ENCODE measurements at regions not wholly inside any gene's neighbourhood (a gene's known extent, or its start where the extent isn't known, plus 50 kb on each side); places are given as distances from the start of the nearest gene placed in this dataset.
"Not testable (repeated sequence)": the region's sequence is repeated elsewhere in the genome, so short reads cannot be mapped to it uniquely, and the experiment has no call there.

DNA sequence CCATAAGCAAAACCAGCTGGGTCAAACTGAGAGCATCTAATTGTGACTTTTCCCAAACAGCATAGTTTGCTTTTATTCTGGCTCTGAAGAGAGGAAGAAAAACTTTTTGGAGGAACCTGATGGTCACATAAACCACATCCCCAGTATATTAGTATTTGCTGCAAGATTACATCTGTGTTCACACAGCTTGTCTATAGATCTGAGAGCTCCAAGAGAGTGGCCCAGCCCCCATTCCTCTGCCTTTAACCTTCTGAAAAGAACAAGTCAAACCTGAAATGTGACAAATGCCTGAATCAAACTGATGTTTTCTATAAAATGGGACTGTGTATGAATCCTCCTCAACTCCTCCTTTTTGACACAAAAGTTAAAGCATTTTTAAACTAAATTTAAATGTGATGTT lies 435.2 kb downstream of the ZNF479 start:
- DNase-seq (ENCODE audit: low read depth in 2 of 2) = not testable (repeated sequence)

DNA sequence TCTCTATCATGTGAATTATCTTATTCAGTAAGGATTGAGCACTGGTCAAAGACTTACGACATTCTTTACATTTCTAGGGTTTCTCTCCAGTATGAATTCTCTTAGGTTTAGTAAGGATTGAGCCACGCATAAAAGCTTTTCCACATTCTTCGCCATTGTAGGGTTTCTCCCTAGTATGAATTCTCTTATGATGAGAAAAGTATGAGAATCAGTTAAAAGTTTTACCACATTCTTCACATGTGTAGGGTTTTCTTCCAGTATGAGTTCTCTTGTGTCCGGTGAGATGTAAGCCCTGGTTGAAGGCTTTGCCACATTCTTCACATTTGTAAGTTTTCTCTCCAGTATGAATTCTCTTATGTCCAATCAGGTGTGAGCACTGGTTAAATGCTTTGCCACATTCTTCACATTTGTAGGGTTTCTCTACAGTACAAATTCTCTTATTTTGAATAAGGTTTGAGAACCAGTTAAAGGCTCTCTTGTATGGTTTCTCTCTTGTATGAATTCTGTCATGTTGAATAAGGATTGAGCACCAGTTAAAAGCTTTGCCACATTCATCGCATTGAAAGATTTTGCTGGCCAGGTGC lies 445.9 kb downstream of the ZNF479 start:
- no peak for DNase-seq (ENCODE audit: low read depth in 2 of 2)

DNA sequence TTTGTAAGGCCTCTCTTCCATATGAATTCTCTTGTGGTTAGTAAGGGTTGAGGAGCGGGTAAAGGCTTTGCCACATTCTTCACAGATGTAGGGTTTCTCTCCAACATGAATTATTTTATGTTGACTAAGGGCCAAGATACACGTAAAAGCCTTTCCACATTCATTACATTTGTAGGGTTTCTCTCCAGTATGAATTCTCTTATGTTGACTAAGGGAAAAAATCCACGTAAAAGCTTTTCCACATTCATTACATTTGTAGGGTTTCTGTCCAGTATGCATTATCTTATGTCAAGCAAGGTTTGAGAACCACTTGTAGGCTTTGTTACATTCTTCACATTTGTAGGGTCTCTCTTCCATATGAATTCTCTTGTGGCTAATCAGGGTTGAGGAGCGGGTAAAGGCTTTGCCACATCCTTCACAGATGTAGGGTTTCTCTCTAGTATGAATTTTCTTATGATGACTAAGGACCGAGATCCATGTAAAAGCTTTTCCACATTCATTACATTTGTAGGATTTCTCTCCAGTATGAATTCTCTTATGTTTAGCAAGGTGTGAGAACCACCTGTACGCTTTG lies 493.0 kb downstream of the ZNF479 start:
- DNase-seq (ENCODE audit: low read depth in 2 of 2) = no peak

DNA sequence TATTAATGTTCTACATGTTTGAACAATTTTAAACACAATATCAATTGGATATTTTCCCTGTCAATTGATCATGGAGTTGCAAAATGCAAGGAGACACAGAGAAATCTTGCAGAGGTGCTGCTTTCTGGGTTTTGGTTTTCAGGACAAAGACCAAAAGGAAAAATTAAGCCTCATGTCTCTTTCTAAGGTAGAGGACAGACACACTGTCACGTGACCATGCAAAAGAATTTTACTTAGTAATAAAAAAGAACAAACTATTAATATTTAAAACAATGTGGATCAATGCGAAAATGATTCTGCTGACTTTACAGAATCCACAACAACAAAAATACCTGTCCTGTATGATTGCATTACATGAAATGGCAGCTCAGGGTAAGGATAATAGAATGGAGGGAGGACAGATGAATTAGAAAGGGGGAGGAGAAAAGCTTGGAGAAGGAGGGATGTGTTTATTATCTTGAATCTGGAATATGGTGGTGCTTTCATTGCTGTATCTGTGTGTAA lies 493.7 kb upstream of the NUPR2 start:
- no peak for DNase-seq (ENCODE audit: low read depth in 2 of 2)

DNA sequence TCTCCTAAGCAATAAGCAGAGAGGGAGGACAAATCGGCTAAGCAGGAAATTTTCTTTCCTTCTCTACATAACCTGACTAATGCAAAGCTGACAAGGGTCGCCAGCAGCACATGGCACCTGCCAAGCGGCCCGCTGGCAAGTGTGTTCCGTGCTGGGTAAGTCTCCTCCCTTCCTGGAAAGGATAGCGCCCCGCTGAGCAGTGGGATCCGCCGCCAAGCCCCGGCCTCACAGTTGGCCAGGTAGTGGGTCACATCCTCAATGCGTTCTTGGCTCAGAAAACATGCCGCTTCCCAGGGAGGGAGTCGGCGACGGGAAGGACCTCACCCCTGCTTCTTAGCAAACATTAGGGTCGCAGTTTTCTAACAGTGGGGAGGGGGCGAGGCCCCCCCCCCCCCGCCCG lies 488.9 kb upstream of the NUPR2 start:
- no peak for DNase-seq (ENCODE audit: low read depth in 2 of 2)

DNA sequence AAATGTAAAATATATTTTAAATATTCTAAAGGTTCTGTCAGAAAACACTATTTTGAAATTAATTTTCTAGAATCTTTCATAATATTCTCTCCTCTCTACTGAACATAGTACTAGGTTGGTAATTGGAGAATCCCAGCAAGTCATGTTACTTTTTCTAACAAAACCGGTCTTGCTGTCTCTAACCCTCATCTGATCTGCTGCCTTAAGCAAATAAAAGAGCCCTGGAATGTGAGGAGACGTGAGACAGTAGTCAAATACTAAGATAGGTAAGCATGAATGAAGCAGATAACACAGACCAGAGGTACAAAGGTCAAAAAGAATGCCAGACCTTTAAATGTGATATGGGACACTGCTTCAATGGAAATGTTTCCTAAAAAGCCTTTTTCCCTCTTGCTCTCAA lies 462.4 kb upstream of the NUPR2 start:
- DNase-seq (ENCODE audit: low read depth in 2 of 2) = no peak

DNA sequence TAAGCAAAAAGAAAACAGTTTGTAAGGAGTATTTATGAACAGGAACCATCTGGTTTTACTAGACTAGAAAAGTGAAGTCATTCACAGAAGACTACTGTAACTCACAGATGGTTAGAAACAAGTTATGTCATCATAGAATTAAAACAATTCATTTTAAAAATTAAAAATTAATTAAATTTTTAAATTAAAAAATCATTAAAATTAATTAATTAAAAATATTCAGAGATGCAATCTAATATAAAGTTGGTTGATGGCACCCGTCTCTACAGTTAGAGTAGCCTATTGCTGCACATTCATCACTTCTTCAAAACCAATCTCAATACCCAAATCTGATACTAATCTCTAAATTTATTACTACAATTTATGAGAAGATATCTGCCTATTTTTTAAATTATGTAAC lies 454.8 kb upstream of the NUPR2 start:
- DNase-seq (ENCODE audit: low read depth in 2 of 2) = no peak

DNA sequence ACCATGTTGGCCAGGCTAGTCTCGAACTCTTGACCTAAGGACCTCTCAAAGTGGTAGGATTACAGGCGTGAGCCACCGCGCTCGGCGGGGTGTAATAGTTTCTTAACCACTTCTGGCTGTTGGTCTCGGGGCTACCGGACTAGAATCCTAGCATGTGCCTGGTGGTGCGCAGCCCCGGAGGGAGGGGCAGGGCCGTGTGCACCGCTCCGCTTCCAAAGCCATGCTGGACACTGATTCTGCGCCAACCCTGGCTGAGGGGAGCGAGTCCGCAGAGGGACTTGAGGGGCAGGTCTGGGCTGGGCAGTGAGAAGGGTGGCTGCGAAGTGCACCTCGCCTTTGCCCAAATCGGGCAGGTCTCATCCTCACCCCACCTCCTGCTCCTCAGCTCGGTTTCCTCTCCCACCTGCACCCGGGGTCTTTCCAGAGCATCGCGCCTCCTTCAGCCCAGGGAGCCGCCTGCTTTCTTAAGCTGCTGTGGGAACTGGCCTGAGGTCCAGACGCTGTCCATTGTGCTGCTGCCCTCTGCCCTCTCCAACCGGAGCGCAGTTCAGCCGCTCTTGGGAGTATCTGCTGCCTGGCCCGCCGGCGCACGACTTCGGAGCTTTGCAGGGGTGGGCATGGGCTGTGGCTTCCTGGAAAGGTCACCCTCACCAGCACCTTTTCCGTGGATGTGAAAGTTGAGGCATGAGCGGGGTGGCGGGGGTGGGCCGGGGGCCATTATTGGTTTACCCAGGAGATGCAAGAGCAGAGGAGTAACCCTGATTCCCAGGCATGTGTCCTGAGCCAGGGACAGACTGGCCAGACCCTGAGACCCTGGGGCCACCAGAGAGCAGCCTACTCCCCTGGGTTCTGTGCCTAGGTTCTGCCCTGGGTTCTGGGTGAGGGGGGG lies 422.6 kb upstream of the NUPR2 start:
- DNase-seq (ENCODE audit: low read depth in 2 of 2) = no peak

DNA sequence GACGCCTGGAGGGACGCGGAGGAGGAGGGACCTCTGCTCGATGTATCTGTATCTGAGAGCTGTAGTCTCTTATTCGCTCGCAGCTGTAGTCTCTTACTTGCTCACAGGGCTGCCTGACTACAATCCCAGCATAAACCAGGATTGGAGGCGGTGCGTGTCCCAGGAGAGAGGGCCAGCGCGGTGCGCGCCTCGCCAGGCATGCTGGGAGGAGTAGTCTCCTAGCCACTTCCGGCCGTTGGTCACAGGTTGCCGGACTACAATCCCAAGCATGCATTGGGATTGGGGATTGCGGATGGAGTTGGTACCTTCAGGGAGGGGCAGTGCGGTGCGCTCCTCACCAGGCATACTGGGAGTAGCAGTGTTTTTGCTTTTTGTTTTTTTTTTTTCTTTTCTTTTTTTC lies 421.7 kb upstream of the NUPR2 start:
- DNase-seq (ENCODE audit: low read depth in 2 of 2) = no peak

DNA sequence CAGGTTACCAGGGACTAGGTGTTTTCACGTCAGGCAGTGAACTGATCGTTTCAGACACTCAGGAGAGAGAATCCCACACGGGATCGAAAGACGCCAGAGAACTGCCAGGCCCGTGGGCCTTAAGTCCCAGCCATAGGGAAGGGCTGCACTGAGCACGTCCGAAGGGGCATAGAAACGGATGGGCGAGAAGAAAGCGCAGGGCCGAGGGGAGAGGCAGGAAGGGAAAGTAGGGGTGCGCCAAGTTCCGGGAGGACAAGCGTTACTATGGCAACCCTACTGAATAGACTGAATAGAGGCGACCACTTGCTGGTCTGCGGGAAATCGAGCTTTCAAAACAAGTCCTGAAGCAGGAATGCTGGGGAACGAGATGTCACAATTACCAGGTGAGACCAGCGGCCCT lies 421.3 kb upstream of the NUPR2 start:
- no peak for DNase-seq (ENCODE audit: low read depth in 2 of 2)

DNA sequence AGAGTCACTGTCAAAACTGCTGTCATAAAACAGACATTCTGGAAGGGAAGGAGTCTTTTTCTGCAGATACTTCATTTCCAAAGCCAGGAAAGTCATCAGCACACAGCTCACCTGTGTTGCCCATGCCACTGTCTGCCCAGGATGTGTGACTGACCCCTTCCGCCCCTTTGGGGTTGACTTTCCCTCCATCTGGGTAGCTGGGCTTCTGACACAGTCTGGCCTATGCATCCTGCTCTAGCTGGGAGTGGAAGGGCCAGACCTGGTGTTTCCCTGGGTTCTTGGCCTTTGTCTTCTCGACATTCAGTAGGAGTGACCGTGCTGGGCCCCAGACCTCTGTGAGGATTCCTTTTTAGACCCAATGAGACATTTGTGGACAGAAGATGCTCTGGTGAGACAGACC lies 378.9 kb upstream of the NUPR2 start:
- no peak for DNase-seq (ENCODE audit: low read depth in 2 of 2)

DNA sequence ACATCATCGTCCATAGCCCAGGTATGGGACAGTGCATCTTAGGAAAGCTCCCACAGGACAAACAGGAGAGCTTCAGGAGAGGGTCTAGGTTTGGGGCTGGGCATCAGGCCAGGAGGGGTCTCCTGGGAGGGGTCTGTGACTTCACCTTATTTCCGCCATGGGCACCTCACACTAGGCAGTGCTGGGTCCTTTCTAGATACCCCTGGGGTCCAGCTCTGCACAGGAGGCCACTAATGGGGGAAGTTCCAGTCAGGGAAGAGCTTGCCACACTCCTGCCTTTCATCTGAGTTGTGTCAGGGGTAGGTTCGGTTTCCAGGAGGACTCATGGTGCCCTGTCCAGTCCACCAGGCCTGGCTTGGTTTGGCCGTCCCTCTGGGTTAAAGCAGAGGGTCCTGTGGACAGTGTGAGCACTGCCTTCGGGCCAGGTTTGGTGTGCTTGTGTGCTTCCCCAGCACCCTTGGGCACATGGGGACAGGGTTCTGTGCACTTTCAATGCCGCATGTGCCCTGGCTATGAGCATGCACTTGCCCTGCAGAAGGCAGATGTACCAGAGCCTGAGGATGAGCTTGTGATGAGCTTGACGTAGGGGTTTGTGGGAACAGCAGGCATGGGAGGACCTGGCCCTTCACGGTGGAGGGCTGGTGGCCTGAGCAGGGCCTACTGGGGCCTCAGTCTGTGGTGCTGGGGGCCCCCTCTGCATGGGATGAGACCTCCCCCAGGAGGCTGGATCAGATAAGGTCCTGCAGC lies 377.7 kb upstream of the NUPR2 start:
- DNase-seq (ENCODE audit: low read depth in 2 of 2) = no peak

DNA sequence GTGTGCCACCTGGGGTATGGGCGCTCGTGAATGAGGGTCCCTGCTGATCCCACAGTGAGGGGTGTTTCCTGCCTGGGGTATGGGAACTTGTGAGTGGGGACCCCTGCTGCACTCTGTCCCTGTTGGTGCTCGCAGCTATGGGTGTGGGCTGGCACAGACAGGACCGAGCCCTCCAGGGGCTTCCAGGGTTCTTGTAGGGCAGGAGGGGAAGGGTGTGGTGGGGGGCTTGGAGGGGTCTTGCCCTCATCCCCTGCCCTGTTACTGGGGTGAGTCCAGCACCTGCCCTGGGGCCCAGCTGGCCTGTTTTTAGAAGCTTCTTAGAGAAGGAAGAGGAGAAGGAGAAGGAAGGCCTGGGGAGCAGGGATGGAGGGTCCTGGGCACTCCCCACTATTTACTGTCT lies 377.0 kb upstream of the NUPR2 start:
- no peak for DNase-seq (ENCODE audit: low read depth in 2 of 2)

DNA sequence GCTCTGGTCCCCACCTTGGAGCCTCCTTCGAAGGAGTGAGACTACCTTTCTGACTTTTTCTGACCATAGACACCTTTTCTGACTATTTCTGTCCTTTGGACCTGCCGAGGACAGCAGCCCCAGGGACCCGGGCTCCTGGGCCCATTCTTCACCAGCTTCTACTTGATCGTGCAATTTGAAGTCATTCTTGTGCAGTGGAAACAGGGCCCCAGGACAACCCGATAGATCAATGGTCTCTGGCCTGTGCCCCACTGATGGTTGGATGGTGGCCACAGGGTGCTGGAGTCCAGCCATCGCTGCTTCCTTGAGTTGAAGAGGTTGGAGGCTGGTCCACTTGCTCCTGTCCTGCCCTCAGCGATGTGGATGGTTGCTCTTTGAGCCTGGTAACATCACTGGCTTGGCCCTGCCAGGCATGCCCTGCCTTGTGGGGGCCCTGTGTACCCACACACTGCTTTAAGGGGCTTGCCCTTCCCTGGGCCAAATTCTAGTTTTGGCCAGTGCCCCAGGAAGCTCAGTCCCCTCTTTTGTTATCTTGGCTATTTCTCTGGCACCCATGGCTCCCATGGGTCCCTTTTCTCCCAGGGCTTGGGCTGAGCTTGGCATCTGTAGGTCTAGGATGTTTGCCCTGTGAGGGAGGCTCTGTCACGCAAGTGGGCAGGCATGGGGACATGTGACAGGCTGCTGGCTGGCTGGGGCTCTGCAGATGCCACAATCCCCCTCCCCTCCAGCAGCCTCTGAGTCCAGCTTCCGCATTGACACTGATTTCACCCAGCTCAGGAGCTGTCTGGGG lies 375.6 kb upstream of the NUPR2 start:
- DNase-seq (ENCODE audit: low read depth in 2 of 2) = no peak

DNA sequence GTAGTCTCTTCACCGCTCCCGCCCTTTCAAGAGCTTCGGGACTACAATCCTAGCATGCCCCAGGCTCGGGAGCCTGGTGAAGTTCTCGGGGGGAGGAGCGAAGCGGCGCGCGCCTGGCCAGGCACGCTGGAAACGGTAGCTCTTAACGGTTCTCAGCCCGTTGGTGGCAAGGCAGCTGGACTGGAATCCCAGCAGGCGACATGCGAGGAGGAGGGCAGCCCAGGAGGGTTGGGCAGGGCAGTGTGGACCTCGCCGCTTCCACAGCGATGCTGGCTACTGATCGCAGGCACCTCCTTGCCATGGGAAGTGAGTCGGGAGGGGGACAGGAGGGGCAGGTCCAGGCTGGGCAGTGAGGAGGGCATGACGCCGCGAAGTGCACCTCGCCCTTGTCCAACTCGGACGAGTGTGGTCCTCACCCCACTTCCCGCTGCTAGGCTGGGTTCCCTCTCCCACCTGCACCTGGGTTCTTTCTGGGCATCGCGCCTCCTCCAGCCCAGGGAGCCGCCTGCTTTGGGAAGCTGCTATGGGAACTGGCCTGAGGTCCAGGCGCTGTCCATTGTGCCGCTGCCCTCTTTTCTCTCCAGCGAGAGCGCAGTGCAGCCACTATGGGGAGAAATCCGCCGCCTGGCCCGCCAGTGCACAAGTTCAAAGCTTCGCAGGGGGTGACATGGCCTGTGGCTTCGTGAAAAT lies 367.8 kb upstream of the NUPR2 start:
- DNase-seq (ENCODE audit: low read depth in 2 of 2) = no peak

DNA sequence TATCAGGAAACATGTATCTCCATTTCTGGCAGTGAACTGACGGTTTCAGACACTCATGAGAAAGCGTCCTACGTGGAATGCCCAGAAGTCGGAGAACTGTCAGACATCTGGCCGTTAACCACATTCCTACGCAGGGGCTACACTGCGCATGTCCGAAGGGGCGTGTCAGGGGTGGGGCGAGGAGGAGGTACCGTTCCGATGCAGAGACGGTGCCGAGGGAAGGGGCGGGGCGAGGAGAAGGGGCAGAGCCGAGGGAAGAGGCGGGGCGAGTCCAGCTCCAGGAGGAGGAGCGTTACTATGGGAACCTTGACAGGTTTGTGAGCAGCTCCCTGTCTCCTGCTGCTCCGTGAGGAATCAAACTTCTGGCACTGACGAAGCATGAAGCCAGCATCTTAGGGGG lies 366.9 kb upstream of the NUPR2 start:
- no peak for DNase-seq (ENCODE audit: low read depth in 2 of 2)

DNA sequence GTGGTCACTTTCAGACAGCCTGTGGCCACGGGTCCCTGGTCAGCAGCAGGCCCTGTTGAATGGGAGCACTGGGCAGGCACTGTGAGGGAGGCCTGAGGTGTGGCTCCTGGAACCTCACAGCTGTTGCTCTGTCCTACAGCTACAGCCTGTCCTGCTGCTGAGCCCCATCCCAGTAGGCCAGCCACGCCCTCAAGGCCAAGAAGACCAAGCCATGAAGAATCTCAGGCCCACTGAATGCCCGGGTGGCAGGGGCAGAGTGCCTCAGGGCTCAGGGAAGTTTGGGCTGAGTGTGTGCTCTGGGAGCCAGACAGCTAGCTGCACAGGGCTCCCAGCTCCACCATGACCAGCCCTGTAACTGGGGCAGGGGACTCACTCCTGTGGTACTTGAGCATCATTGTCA lies 363.5 kb upstream of the NUPR2 start:
- no peak for DNase-seq (ENCODE audit: low read depth in 2 of 2)

DNA sequence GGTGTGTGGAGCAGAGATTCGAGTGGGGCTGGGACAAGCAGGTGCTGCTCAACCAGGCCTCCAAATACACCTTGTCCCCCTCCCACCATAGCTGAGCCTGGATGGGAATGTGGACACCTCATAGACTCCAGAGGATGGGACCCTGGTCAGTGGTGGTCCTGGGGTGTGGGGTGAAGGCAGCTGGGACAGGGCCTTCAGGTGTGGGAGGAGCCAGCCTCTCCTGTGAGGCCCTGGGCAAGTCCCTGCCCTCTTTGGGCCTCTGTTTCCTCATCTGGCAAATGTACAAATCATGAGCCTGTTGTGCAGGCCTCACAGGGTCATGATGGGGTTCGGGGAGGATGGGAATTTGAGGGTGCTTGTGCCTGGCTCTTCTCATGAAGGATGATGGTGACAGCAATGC lies 362.9 kb upstream of the NUPR2 start:
- DNase-seq (ENCODE audit: low read depth in 2 of 2) = no peak

DNA sequence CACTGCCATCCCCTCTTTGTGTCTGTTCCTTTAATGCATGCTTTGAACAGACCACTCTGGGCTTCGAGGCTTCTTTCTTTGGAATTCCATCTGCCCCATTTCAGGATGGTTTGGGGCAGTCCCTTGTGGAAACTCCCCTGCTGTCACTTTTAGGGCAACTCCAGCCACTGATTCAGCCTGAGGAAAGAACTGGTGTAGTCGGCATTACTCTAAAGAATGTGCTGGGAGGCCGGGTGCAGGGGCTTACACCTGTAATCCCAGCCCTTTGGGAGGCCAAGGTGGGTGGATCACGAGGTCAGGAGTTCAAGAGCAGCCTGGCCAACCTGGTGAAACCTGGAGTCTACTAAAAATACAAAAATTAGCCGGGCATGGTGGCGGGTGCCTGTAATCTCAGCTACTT lies 358.1 kb upstream of the NUPR2 start:
- no peak for DNase-seq (ENCODE audit: low read depth in 2 of 2)

DNA sequence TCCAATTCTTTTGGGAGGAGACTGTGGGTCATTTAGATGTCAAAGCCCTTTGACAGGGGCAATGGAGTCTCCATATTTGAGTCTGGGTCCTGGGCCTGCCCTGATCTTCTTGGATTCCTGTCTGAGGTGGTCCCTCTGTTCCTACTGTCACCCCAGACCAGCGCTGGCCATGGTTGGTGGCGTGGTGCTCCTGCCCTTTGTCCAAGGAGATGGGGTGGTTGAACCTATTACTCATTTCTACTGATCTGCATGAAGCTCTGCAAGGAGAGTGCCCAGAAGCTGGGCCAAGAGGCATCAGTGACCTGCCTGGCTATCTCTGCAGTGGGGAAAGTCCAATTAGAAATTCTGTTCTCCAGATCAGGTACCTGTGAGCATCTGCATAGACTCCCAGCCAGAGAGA lies 355.6 kb upstream of the NUPR2 start:
- no peak for DNase-seq (ENCODE audit: low read depth in 2 of 2)

Measured in stimulated activated CD8-positive, alpha-beta memory T cell treated with anti-CD3 and anti-CD28 coated beads, Interleukin-15, amount 100 ng/mL, for 48 hours (primary cell).